ENCODE measurements at regions not wholly inside any gene's neighbourhood (a gene's known extent, or its start where the extent isn't known, plus 50 kb on each side); places are given as distances from the start of the nearest gene placed in this dataset.

DNA sequence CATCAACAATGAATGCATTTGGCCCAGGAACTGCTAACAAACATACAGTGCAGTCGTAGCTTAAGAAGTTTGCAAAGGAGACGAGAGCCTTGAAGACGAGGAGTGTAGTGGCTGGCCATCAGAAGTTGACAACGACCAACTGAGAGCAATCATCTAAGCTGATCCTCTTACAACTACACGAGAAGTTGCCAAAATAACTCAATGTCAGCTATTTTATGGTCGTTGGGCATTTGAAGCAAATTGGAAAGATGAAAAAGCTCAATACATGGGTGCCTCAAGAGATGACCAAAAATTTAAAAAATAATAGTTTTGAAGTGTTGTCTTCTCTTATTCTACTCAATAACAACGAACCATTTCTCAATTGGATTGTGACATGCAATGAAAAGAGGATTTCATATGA is 757.7 kb upstream of the CHD1 start:
- H3K36me3 Mint-ChIP-seq, result no peaks in the 10 kb centered on the region
- POLR2A ChIA-PET, result no interaction called here
- CTCF ChIA-PET, result no interaction called here
- H3K9me3 Mint-ChIP-seq, result no peaks in the 10 kb centered on the region
- H3K4me3 Mint-ChIP-seq, result no peak overlapping the region
- ATAC-seq (no peak), DNase-seq (ENCODE audit: low spot score) (no peak)
- no peak overlapping the region for H3K27ac Mint-ChIP-seq
- H3K4me1 Mint-ChIP-seq, result no peaks in the 10 kb centered on the region
- no peaks in the 10 kb centered on the region for H3K27me3 Mint-ChIP-seq (ENCODE audit: low read depth)
- no peak for TF ChIP-seq NFATC4 (CRISPR knock-in tag; IDR thresholded peaks at IDR 0.05)
- TF ChIP-seq, protein P1, sequence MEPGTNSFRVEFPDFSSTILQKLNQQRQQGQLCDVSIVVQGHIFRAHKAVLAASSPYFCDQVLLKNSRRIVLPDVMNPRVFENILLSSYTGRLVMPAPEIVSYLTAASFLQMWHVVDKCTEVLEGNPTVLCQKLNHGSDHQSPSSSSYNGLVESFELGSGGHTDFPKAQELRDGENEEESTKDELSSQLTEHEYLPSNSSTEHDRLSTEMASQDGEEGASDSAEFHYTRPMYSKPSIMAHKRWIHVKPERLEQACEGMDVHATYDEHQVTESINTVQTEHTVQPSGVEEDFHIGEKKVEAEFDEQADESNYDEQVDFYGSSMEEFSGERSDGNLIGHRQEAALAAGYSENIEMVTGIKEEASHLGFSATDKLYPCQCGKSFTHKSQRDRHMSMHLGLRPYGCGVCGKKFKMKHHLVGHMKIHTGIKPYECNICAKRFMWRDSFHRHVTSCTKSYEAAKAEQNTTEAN (CRISPR knock-in tag; IDR thresholded peaks at IDR 0.05), result no peak
- TF ChIP-seq, protein P2, sequence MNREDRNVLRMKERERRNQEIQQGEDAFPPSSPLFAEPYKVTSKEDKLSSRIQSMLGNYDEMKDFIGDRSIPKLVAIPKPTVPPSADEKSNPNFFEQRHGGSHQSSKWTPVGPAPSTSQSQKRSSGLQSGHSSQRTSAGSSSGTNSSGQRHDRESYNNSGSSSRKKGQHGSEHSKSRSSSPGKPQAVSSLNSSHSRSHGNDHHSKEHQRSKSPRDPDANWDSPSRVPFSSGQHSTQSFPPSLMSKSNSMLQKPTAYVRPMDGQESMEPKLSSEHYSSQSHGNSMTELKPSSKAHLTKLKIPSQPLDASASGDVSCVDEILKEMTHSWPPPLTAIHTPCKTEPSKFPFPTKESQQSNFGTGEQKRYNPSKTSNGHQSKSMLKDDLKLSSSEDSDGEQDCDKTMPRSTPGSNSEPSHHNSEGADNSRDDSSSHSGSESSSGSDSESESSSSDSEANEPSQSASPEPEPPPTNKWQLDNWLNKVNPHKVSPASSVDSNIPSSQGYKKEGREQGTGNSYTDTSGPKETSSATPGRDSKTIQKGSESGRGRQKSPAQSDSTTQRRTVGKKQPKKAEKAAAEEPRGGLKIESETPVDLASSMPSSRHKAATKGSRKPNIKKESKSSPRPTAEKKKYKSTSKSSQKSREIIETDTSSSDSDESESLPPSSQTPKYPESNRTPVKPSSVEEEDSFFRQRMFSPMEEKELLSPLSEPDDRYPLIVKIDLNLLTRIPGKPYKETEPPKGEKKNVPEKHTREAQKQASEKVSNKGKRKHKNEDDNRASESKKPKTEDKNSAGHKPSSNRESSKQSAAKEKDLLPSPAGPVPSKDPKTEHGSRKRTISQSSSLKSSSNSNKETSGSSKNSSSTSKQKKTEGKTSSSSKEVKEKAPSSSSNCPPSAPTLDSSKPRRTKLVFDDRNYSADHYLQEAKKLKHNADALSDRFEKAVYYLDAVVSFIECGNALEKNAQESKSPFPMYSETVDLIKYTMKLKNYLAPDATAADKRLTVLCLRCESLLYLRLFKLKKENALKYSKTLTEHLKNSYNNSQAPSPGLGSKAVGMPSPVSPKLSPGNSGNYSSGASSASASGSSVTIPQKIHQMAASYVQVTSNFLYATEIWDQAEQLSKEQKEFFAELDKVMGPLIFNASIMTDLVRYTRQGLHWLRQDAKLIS (CRISPR knock-in tag; IDR thresholded peaks at IDR 0.05; ENCODE audit: borderline replicate concordance), result no peak
- TF ChIP-seq MXD4 (CRISPR knock-in tag; IDR thresholded peaks at IDR 0.05; ENCODE audit: borderline replicate concordance), result no peak
- no peak for TF ChIP-seq ATF1 (CRISPR knock-in tag; IDR thresholded peaks at IDR 0.05)
- TF ChIP-seq EMX1 (CRISPR knock-in tag; IDR thresholded peaks at IDR 0.05), result no peak
- no peak for TF ChIP-seq CREM (CRISPR knock-in tag; IDR thresholded peaks at IDR 0.05)
- no peak for TF ChIP-seq ELF4 (CRISPR knock-in tag; IDR thresholded peaks at IDR 0.05; ENCODE audit: low read depth)
- TF ChIP-seq, protein P3, sequence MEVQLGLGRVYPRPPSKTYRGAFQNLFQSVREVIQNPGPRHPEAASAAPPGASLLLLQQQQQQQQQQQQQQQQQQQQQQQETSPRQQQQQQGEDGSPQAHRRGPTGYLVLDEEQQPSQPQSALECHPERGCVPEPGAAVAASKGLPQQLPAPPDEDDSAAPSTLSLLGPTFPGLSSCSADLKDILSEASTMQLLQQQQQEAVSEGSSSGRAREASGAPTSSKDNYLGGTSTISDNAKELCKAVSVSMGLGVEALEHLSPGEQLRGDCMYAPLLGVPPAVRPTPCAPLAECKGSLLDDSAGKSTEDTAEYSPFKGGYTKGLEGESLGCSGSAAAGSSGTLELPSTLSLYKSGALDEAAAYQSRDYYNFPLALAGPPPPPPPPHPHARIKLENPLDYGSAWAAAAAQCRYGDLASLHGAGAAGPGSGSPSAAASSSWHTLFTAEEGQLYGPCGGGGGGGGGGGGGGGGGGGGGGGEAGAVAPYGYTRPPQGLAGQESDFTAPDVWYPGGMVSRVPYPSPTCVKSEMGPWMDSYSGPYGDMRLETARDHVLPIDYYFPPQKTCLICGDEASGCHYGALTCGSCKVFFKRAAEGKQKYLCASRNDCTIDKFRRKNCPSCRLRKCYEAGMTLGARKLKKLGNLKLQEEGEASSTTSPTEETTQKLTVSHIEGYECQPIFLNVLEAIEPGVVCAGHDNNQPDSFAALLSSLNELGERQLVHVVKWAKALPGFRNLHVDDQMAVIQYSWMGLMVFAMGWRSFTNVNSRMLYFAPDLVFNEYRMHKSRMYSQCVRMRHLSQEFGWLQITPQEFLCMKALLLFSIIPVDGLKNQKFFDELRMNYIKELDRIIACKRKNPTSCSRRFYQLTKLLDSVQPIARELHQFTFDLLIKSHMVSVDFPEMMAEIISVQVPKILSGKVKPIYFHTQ (CRISPR knock-in tag; IDR thresholded peaks at IDR 0.05), result no peak
- no peak for TF ChIP-seq NR1H2 (CRISPR knock-in tag; IDR thresholded peaks at IDR 0.05)

DNA sequence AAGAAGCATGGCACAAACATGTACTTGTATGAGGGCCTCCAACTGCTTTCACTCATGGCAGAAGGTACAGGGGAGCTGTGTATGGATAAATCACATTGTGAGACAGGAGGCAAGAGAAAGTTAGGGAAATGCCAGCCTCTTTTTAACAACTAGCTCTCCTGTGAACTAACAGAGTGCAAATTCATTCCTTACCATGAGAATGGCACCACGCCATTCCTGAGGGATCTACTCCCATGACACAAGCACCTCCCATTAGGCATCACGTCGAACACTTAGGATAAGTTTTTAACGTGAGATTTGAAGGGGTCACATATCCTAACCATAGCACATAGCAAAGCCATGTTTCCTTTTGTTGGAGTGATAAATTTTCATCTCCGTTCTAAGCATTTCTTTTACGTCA is 747.2 kb upstream of the CHD1 start:
- H3K9me3 Mint-ChIP-seq, result no peaks in the 10 kb centered on the region
- POLR2A ChIA-PET, result interaction anchor here (0.6 kb wide), 1 partner anchor 142 kb away, joined by 7 read pairs; no protein-coding TSS in a partner anchor
- peaks cover 6% of the 10 kb centered on the region for H3K4me1 Mint-ChIP-seq
- H3K4me3 Mint-ChIP-seq, result no peak overlapping the region
- DNase-seq (ENCODE audit: low spot score), result no peak
- peak overlapping the region; percentile 46; the same call in 1 of the 2 replicates for H3K27ac Mint-ChIP-seq
- CTCF ChIA-PET, result no interaction called here
- H3K36me3 Mint-ChIP-seq, result no peaks in the 10 kb centered on the region
- peak; percentile 67 for ATAC-seq
- no peaks in the 10 kb centered on the region for H3K27me3 Mint-ChIP-seq (ENCODE audit: low read depth)
- TF ChIP-seq SMAD4 (CRISPR knock-in tag; IDR thresholded peaks at IDR 0.05), result no peak
- TF ChIP-seq, protein P4, sequence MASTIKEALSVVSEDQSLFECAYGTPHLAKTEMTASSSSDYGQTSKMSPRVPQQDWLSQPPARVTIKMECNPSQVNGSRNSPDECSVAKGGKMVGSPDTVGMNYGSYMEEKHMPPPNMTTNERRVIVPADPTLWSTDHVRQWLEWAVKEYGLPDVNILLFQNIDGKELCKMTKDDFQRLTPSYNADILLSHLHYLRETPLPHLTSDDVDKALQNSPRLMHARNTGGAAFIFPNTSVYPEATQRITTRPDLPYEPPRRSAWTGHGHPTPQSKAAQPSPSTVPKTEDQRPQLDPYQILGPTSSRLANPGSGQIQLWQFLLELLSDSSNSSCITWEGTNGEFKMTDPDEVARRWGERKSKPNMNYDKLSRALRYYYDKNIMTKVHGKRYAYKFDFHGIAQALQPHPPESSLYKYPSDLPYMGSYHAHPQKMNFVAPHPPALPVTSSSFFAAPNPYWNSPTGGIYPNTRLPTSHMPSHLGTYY (CRISPR knock-in tag; IDR thresholded peaks at IDR 0.05), result no peak
- TF ChIP-seq, protein P5, sequence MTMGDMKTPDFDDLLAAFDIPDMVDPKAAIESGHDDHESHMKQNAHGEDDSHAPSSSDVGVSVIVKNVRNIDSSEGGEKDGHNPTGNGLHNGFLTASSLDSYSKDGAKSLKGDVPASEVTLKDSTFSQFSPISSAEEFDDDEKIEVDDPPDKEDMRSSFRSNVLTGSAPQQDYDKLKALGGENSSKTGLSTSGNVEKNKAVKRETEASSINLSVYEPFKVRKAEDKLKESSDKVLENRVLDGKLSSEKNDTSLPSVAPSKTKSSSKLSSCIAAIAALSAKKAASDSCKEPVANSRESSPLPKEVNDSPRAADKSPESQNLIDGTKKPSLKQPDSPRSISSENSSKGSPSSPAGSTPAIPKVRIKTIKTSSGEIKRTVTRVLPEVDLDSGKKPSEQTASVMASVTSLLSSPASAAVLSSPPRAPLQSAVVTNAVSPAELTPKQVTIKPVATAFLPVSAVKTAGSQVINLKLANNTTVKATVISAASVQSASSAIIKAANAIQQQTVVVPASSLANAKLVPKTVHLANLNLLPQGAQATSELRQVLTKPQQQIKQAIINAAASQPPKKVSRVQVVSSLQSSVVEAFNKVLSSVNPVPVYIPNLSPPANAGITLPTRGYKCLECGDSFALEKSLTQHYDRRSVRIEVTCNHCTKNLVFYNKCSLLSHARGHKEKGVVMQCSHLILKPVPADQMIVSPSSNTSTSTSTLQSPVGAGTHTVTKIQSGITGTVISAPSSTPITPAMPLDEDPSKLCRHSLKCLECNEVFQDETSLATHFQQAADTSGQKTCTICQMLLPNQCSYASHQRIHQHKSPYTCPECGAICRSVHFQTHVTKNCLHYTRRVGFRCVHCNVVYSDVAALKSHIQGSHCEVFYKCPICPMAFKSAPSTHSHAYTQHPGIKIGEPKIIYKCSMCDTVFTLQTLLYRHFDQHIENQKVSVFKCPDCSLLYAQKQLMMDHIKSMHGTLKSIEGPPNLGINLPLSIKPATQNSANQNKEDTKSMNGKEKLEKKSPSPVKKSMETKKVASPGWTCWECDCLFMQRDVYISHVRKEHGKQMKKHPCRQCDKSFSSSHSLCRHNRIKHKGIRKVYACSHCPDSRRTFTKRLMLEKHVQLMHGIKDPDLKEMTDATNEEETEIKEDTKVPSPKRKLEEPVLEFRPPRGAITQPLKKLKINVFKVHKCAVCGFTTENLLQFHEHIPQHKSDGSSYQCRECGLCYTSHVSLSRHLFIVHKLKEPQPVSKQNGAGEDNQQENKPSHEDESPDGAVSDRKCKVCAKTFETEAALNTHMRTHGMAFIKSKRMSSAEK (CRISPR knock-in tag; IDR thresholded peaks at IDR 0.05; ENCODE audit: borderline replicate concordance), result no peak
- TF ChIP-seq CREB1 (CRISPR knock-in tag; IDR thresholded peaks at IDR 0.05), result no peak
- TF ChIP-seq FOXJ3 (CRISPR knock-in tag; IDR thresholded peaks at IDR 0.05; ENCODE audit: borderline replicate concordance), result no peak
- TF ChIP-seq, protein P6, sequence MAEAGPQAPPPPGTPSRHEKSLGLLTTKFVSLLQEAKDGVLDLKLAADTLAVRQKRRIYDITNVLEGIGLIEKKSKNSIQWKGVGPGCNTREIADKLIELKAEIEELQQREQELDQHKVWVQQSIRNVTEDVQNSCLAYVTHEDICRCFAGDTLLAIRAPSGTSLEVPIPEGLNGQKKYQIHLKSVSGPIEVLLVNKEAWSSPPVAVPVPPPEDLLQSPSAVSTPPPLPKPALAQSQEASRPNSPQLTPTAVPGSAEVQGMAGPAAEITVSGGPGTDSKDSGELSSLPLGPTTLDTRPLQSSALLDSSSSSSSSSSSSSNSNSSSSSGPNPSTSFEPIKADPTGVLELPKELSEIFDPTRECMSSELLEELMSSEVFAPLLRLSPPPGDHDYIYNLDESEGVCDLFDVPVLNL (CRISPR knock-in tag; IDR thresholded peaks at IDR 0.05; ENCODE audit: borderline replicate concordance, low read depth), result no peak
- no peak for TF ChIP-seq ZNF219 (CRISPR knock-in tag; IDR thresholded peaks at IDR 0.05; ENCODE audit: borderline replicate concordance)
- TF ChIP-seq ZNF232 (CRISPR knock-in tag; IDR thresholded peaks at IDR 0.05), result no peak

All from WTC11 (cell line).